SK-N-SH treated with all-trans-retinoic acid at 6 μM for 48 hours (cell line): ENCODE measurements at regions not wholly inside any gene's neighbourhood (a gene's known extent, or its start where the extent isn't known, plus 50 kb on each side); places are given as distances from the start of the nearest gene placed in this dataset.

Experiments
- GLIS3 ChIP-seq: fragments of 250-450 bp; sonication (Bioruptor Pico); IDR thresholded peaks from 2 replicates; pipeline ENCODE4 v1.5.0; 2020; ENCODE audit warnings: mild to moderate bottlenecking, moderate library complexity
- ISL1 ChIP-seq: fragments of 250-450 bp; sonication (Bioruptor Pico); IDR thresholded peaks from 2 replicates; pipeline ENCODE4 v2.1.2; 2022; ENCODE audit warnings: mild to moderate bottlenecking, moderate library complexity
- PATZ1 ChIP-seq: fragments of 250-450 bp; sonication (Bioruptor Pico); IDR thresholded peaks from 2 replicates; pipeline ENCODE4 v1.8.0; 2020; ENCODE audit warnings: mild to moderate bottlenecking, moderate library complexity, borderline replicate concordance
- SNAI2 ChIP-seq: fragments of 250-450 bp; sonication (Bioruptor Pico); IDR thresholded peaks from 2 replicates; pipeline ENCODE4 v1.5.0; 2020; ENCODE audit warnings: mild to moderate bottlenecking, moderate library complexity
- TCF4 ChIP-seq: fragments of 250-450 bp; sonication (Bioruptor Pico); IDR thresholded peaks from 2 replicates; pipeline ENCODE4 v1.8.0; 2021; ENCODE audit warnings: mild to moderate bottlenecking, moderate library complexity, borderline replicate concordance
- ZFP3 ChIP-seq: fragments of 250-450 bp; sonication (Bioruptor Pico); IDR thresholded peaks from 2 replicates; pipeline ENCODE4 v1.5.0; 2020; ENCODE audit warnings: mild to moderate bottlenecking, moderate library complexity
- ZNF565 ChIP-seq: fragments of 450-650 bp; formaldehyde crosslinking; conservative IDR thresholded peaks from 2 replicates; pipeline ENCODE4 v1.5.0; 2020; ENCODE audit warnings: low read depth, mild to moderate bottlenecking, moderate library complexity
- ZNF70 ChIP-seq: fragments of 450-650 bp; formaldehyde crosslinking; IDR thresholded peaks from 2 replicates; pipeline ENCODE4 v1.5.0; 2020; ENCODE audit warnings: mild to moderate bottlenecking, moderate library complexity

GRCh38 chr13:40189898-40190630 is 476.4 kb downstream of the FOXO1 start:
- TF ChIP-seq GLIS3 (CRISPR knock-in tag) (no peak), ZFP3 (CRISPR knock-in tag) (no peak), SNAI2 (CRISPR knock-in tag) (no peak), ISL1 (CRISPR knock-in tag) (no peak), ZNF565 (CRISPR knock-in tag) (no peak), TCF4 (CRISPR knock-in tag) (no peak), PATZ1 (CRISPR knock-in tag) (no peak), ZNF70 (CRISPR knock-in tag) (no peak)
